H9 (cell line): ENCODE measurements at regions not wholly inside any gene's neighbourhood (a gene's known extent, or its start where the extent isn't known, plus 50 kb on each side); places are given as distances from the start of the nearest gene placed in this dataset.

ENCODE experiments used
- DNase-seq: peaks from one replicate; pipeline ENCODE4 v3.0.0-alpha.2; 2017
- H2AFZ ChIP-seq: one replicate; pipeline ENCODE4 v1.6.1; 2013; ENCODE audit warnings: mild to moderate bottlenecking, low read length, control low read depth, moderate library complexity
- H2AK5ac ChIP-seq: 2 replicates; pipeline ENCODE4 v1.6.1; 2013; ENCODE audit warnings: low read length, control low read depth, mixed read lengths; ENCODE audit not compliant: insufficient read length
- H2BK120ac ChIP-seq: one replicate; pipeline ENCODE4 v1.6.1; 2013; ENCODE audit warnings: low read depth, mild to moderate bottlenecking, low read length, control low read depth, inconsistent platforms; ENCODE audit not compliant: poor library complexity, severe bottlenecking
- H2BK12ac ChIP-seq: 2 replicates; pipeline ENCODE4 v1.6.1; 2013; ENCODE audit warnings: low read length, control low read depth, mixed read lengths, low read depth; ENCODE audit not compliant: insufficient read length
- H2BK15ac ChIP-seq: 2 replicates; pipeline ENCODE4 v1.6.1; 2013; ENCODE audit warnings: low read depth, low read length, control low read depth
- H2BK20ac ChIP-seq: one replicate; pipeline ENCODE4 v1.6.1; 2013; ENCODE audit warnings: low read depth, mild to moderate bottlenecking, low read length, control low read depth, inconsistent platforms; ENCODE audit not compliant: poor library complexity, severe bottlenecking
- H2BK5ac ChIP-seq: 2 replicates; pipeline ENCODE4 v1.6.1; 2013; ENCODE audit warnings: low read length, control low read depth, mixed read lengths; ENCODE audit not compliant: insufficient read length
- H3K14ac ChIP-seq: 2 replicates; pipeline ENCODE4 v1.6.1; 2013; ENCODE audit warnings: low read length, control low read depth; ENCODE audit not compliant: insufficient read depth
- H3K18ac ChIP-seq: 2 replicates; pipeline ENCODE4 v1.6.1; 2013; ENCODE audit warnings: low read depth, mild to moderate bottlenecking, mixed read lengths, low read length, control low read depth; ENCODE audit not compliant: insufficient read length
- H3K23ac ChIP-seq: 2 replicates; pipeline ENCODE4 v1.6.1; 2013; ENCODE audit warnings: low read length, control low read depth, mixed read lengths, low read depth; ENCODE audit not compliant: insufficient read length
- H3K23me2 ChIP-seq: 2 replicates; pipeline ENCODE4 v1.6.1; 2013; ENCODE audit warnings: low read depth, mild to moderate bottlenecking, mixed read lengths, low read length, control low read depth; ENCODE audit not compliant: insufficient read length, poor library complexity, severe bottlenecking
- H3K27ac ChIP-seq: 2 replicates; pipeline ENCODE4 v1.5.1; 2013; ENCODE audit warnings: low read length, control low read depth, mixed read lengths, low read depth; ENCODE audit not compliant: insufficient read length
- H3K27me3 ChIP-seq: 2 replicates; pipeline ENCODE4 v1.6.1; 2013; ENCODE audit warnings: low read length, control low read depth, inconsistent platforms; ENCODE audit not compliant: insufficient read depth
- H3K4ac ChIP-seq: 2 replicates; pipeline ENCODE4 v1.6.1; 2013; ENCODE audit warnings: low read depth, mild to moderate bottlenecking, control low read depth, inconsistent platforms, low read length, moderate library complexity
- H3K4me1 ChIP-seq: 2 replicates; pipeline ENCODE4 v1.6.1; 2013; ENCODE audit warnings: low read length, control low read depth, inconsistent platforms; ENCODE audit not compliant: insufficient read depth
- H3K4me2 ChIP-seq: 2 replicates; pipeline ENCODE4 v1.6.1; 2013; ENCODE audit warnings: low read length, control low read depth, mixed read lengths; ENCODE audit not compliant: insufficient read length, insufficient read depth
- H3K56ac ChIP-seq: 2 replicates; pipeline ENCODE4 v1.6.1; 2013; ENCODE audit warnings: low read depth, mild to moderate bottlenecking, mixed read lengths, low read length, control low read depth; ENCODE audit not compliant: insufficient read length
- H3K79me1 ChIP-seq: 2 replicates; pipeline ENCODE4 v1.6.1; 2013; ENCODE audit warnings: low read depth, mild to moderate bottlenecking, moderate library complexity, low read length, control low read depth, inconsistent platforms; ENCODE audit not compliant: insufficient read depth, poor library complexity, severe bottlenecking
- H3K79me2 ChIP-seq: 2 replicates; pipeline ENCODE4 v1.6.1; 2013; ENCODE audit warnings: low read length, control low read depth, inconsistent platforms; ENCODE audit not compliant: insufficient read depth
- H3K9ac ChIP-seq: 2 replicates; pipeline ENCODE4 v1.6.1; 2013; ENCODE audit warnings: low read length, control low read depth, mixed read lengths; ENCODE audit not compliant: insufficient read length; ENCODE audit errors: extremely low read depth
- H3K9me3 ChIP-seq: one replicate; pipeline ENCODE4 v1.6.1; 2013; ENCODE audit warnings: low read depth, low read length, inconsistent platforms; ENCODE audit not compliant: control insufficient read depth
- H3T11ph ChIP-seq: one replicate; pipeline ENCODE4 v1.6.1; 2013; ENCODE audit warnings: mild to moderate bottlenecking, low read length, control low read depth, inconsistent platforms
- H4K20me1 ChIP-seq: one replicate; pipeline ENCODE4 v1.6.1; 2013; ENCODE audit not compliant: control insufficient read depth, insufficient read length, insufficient read depth
- H4K5ac ChIP-seq: 2 replicates; pipeline ENCODE4 v1.6.1; 2013; ENCODE audit warnings: low read depth, mild to moderate bottlenecking, mixed read lengths, low read length, control low read depth; ENCODE audit not compliant: insufficient read length
- H4K8ac ChIP-seq: replicated peaks from 2 replicates; pipeline ENCODE4 v1.6.1; 2013; ENCODE audit warnings: low read length, control low read depth, mixed read lengths, low read depth; ENCODE audit not compliant: insufficient read length
- H4K91ac ChIP-seq: 2 replicates; pipeline ENCODE4 v1.6.1; 2013; ENCODE audit warnings: low read depth, mild to moderate bottlenecking, moderate library complexity, mixed read lengths, low read length, control low read depth; ENCODE audit not compliant: insufficient read length
- H3K27ac Mint-ChIP-seq, 3 experiments: 2 replicates in 2 of 3; 3 replicates in 1 of 3; pipeline ENCODE4 v1.8.0; 2020 to 2021; ENCODE audit warnings: mixed read lengths in 3 of 3, mild to moderate bottlenecking in 1 of 3, moderate library complexity in 1 of 3
- H3K27me3 Mint-ChIP-seq: 2 replicates; pipeline ENCODE4 v1.8.0; 2021; ENCODE audit warnings: low read depth, mild to moderate bottlenecking, moderate library complexity, mixed read lengths
- H3K36me3 Mint-ChIP-seq, 3 experiments: 2 replicates in 2 of 3; 3 replicates in 1 of 3; pipeline ENCODE4 v1.8.0; 2020 to 2021; ENCODE audit warnings: low read depth in 3 of 3, mixed read lengths in 3 of 3; ENCODE audit not compliant: insufficient read depth in 1 of 3
- H3K4me1 Mint-ChIP-seq, 2 experiments: 2 replicates each; pipeline ENCODE4 v1.8.0; 2020; ENCODE audit warnings: mixed read lengths in 2 of 2
- H3K4me3 Mint-ChIP-seq, 2 experiments: 2 replicates in 1 of 2; 3 replicates in 1 of 2; pipeline ENCODE4 v1.8.0; 2020 to 2021; ENCODE audit warnings: mild to moderate bottlenecking in 2 of 2, mixed read lengths in 2 of 2, moderate library complexity in 1 of 2
- H3K9me3 Mint-ChIP-seq, 2 experiments: 2 replicates in 1 of 2; 3 replicates in 1 of 2; pipeline ENCODE4 v1.8.0; 2020; ENCODE audit warnings: mild to moderate bottlenecking in 2 of 2, mixed read lengths in 2 of 2, moderate library complexity in 1 of 2
- CTCF ChIP-seq: fragments of 200-600 bp; sonication (generic); conservative IDR thresholded peaks from 3 replicates; pipeline ENCODE4 v1.8.0; 2021; ENCODE audit warnings: antibody characterized with exemption, mild to moderate bottlenecking
- WGBS: extraction: QIAGEN DNeasy Blood & Tissue Kit; methylation state at CpG from one replicate; pipeline ENCODE4 v1.1.7; 2013; ENCODE audit warnings: missing lambda C conversion rate, low lambda C conversion rate, mixed read lengths; ENCODE audit not compliant: insufficient read length; ENCODE audit errors: extremely low coverage; 5-methylcytosine and 5-hydroxymethylcytosine counted together

- H4K5ac ChIP-seq: no peak overlapping the region
- H3K9ac ChIP-seq: no peak overlapping the region
- no peak overlapping the region for H3K18ac ChIP-seq
- H2BK120ac ChIP-seq: no peak overlapping the region
- H3K56ac ChIP-seq: no peak overlapping the region
- H3K4ac ChIP-seq: no peak overlapping the region
- no CpG with 5 or more reads among the region's 3 CpGs for WGBS
- H2BK12ac ChIP-seq: no peak overlapping the region
- no peaks in the 10 kb centered on the region for H3K4me1 ChIP-seq
- no peaks in the 10 kb centered on the region for H3K79me1 ChIP-seq
- H2BK20ac ChIP-seq: no peak overlapping the region
- no peak for DNase-seq
- no peak overlapping the region for H3K27ac Mint-ChIP-seq
- no peaks in the 10 kb centered on the region for H3K9me3 ChIP-seq
- H3K23ac ChIP-seq: no peak overlapping the region
- H3K27ac ChIP-seq: no peak overlapping the region
- H3K79me2 ChIP-seq: no peaks in the 10 kb centered on the region
- H3K4me2 ChIP-seq: no peak overlapping the region
- H4K20me1 ChIP-seq: no peaks in the 10 kb centered on the region
- TF ChIP-seq CTCF: no peak
- peaks cover 0 to 1% of the 10 kb centered on the region in 2 experiments; a peak in 2 of 4 replicates for H3K4me1 Mint-ChIP-seq
- no peak overlapping the region for H4K8ac ChIP-seq
- no peaks in the 10 kb centered on the region for H3K36me3 Mint-ChIP-seq
- H3K27me3 Mint-ChIP-seq: no peaks in the 10 kb centered on the region
- H4K91ac ChIP-seq: no peak overlapping the region
- no peak overlapping the region for H3K4me3 Mint-ChIP-seq
- no peak overlapping the region for H2BK5ac ChIP-seq
- peaks cover 0 to 4% of the 10 kb centered on the region in 2 experiments; a peak in 3 of 5 replicates for H3K9me3 Mint-ChIP-seq
- H3K23me2 ChIP-seq: no peaks in the 10 kb centered on the region
- no peak overlapping the region for H3T11ph ChIP-seq
- H2AK5ac ChIP-seq: no peak overlapping the region
- no peaks in the 10 kb centered on the region for H3K27me3 ChIP-seq
- no peak overlapping the region for H2AFZ ChIP-seq
- H2BK15ac ChIP-seq: no peak overlapping the region
- no peak overlapping the region for H3K14ac ChIP-seq
Measured at GRCh38 chr12:46103559-46104383, 113.4 kb upstream of the SCAF11 start.
